Kidney tubule cell (primary cell): ENCODE measurements at regions not wholly inside any gene's neighbourhood (a gene's known extent, or its start where the extent isn't known, plus 50 kb on each side); places are given as distances from the start of the nearest gene placed in this dataset.
A peak's percentile ranks its signal among the peaks of the same experiment; 100 is the strongest.
"Not testable (repeated sequence)": the region's sequence is repeated elsewhere in the genome, so short reads cannot be mapped to it uniquely, and the experiment has no call there.

Source experiments
- DNase-seq: peaks from one replicate; pipeline ENCODE4 v3.0.0-alpha.2; 2018; ENCODE audit warnings: low spot score

- DNase-seq = no peak
These were observed 211.6 kb downstream of the RAP2B start for GRCh38 chr3:153373606-153374005.

- DNase-seq = not testable (repeated sequence)
These were observed 216.3 kb downstream of the RAP2B start for GRCh38 chr3:153378366-153378765.

GRCh38 chr3:153379516-153379915, 217.5 kb downstream of the RAP2B start:
- DNase-seq = peak; percentile 20

GRCh38 chr3:153385343-153385742, 223.3 kb downstream of the RAP2B start:
- no peak for DNase-seq

- no peak for DNase-seq
These were observed 230.3 kb downstream of the RAP2B start for GRCh38 chr3:153392363-153392762.

- no peak for DNase-seq
These were observed 232.0 kb downstream of the RAP2B start for GRCh38 chr3:153394017-153394416.

- no peak for DNase-seq
These were observed 234.6 kb downstream of the RAP2B start for GRCh38 chr3:153396581-153396980.

- no peak for DNase-seq
These were observed 235.8 kb downstream of the RAP2B start for GRCh38 chr3:153397794-153398193.

GRCh38 chr3:153399636-153400035, 237.6 kb downstream of the RAP2B start:
- DNase-seq = no peak

- no peak for DNase-seq
These were observed 238.6 kb downstream of the RAP2B start for GRCh38 chr3:153400641-153401040.

GRCh38 chr3:153404157-153404556, 242.1 kb downstream of the RAP2B start:
- DNase-seq = no peak

GRCh38 chr3:153405320-153405719, 243.3 kb downstream of the RAP2B start:
- DNase-seq = not testable (repeated sequence)

- DNase-seq = no peak
These were observed 248.5 kb downstream of the RAP2B start for GRCh38 chr3:153410517-153410916.

- DNase-seq = no peak
These were observed 253.0 kb downstream of the RAP2B start for GRCh38 chr3:153414982-153415381.

GRCh38 chr3:153422314-153422713, 260.3 kb downstream of the RAP2B start:
- DNase-seq = no peak

GRCh38 chr3:153423820-153424219, 261.8 kb downstream of the RAP2B start:
- DNase-seq = not testable (repeated sequence)

- no peak for DNase-seq
These were observed 264.3 kb downstream of the RAP2B start for GRCh38 chr3:153426344-153426743.

GRCh38 chr3:153426803-153427202, 264.8 kb downstream of the RAP2B start:
- no peak for DNase-seq

- DNase-seq = no peak
These were observed 267.8 kb downstream of the RAP2B start for GRCh38 chr3:153429821-153430220.

- DNase-seq = no peak
These were observed 269.1 kb downstream of the RAP2B start for GRCh38 chr3:153431076-153431475.

GRCh38 chr3:153437666-153438065, 275.6 kb downstream of the RAP2B start:
- DNase-seq = no peak

GRCh38 chr3:153438271-153438670, 276.2 kb downstream of the RAP2B start:
- DNase-seq = no peak

GRCh38 chr3:153439780-153440179, 277.8 kb downstream of the RAP2B start:
- no peak for DNase-seq

GRCh38 chr3:153440311-153440710, 278.3 kb downstream of the RAP2B start:
- no peak for DNase-seq

GRCh38 chr3:153442386-153442785, 280.4 kb downstream of the RAP2B start:
- DNase-seq = no peak
